OCI-LY7 (cell line): ENCODE measurements at regions not wholly inside any gene's neighbourhood (a gene's known extent, or its start where the extent isn't known, plus 50 kb on each side); places are given as distances from the start of the nearest gene placed in this dataset.
"Not testable (repeated sequence)": the region's sequence is repeated elsewhere in the genome, so short reads cannot be mapped to it uniquely, and the experiment has no call there.

Experiments used
- BruUV-seq: library from RNA; stranded (reverse); fragments of 400-500 nt; replicated peaks from 2 replicates; lab custom pipeline; 2021; lab: Mats Ljungman, UMichigan
- CTCF ChIA-PET: fragments of 300-600 bp; sonication (Branson Sonifier 250); formaldehyde crosslinking; loops from one replicate; lab custom pipeline; 2022; ENCODE audit warnings: antibody characterized with exemption; ENCODE audit not compliant: unreplicated experiment; lab: Charles Lee
- POLR2A ChIA-PET: fragments of 300-600 bp; sonication (Branson Sonifier 250); formaldehyde crosslinking; loops from one replicate; lab custom pipeline; 2022; ENCODE audit warnings: antibody characterized with exemption; lab: Charles Lee
- DNase-seq: peaks from one replicate; pipeline ENCODE4 v3.0.0-alpha.2; 2015; ENCODE audit warnings: low spot score
- H2AFZ ChIP-seq: fragments of 200-600 bp; sonication (generic), shearing (Covaris generic); 2 replicates; pipeline ENCODE4 v1.6.1; 2014; ENCODE audit warnings: mild to moderate bottlenecking, antibody characterized with exemption, low read length, moderate library complexity
- H3K27ac ChIP-seq: fragments of 200-600 bp; sonication (generic); 2 replicates; pipeline ENCODE4 v1.5.1; 2014; ENCODE audit warnings: mixed run types, low read depth, mild to moderate bottlenecking, moderate library complexity, low read length, inconsistent platforms; ENCODE audit not compliant: poor library complexity, severe bottlenecking
- H3K36me3 ChIP-seq: fragments of 200-600 bp; sonication (generic); 2 replicates; pipeline ENCODE4 v1.6.1; 2014; ENCODE audit warnings: mild to moderate bottlenecking, antibody characterized with exemption, low read length, moderate library complexity, mixed read lengths; ENCODE audit not compliant: insufficient read depth
- H3K4me1 ChIP-seq: fragments of 200-600 bp; sonication (generic); 2 replicates; pipeline ENCODE4 v1.5.1; 2014; ENCODE audit warnings: mild to moderate bottlenecking, low read length; ENCODE audit not compliant: insufficient read depth, poor library complexity, severe bottlenecking
- H3K4me2 ChIP-seq: fragments of 200-600 bp; sonication (generic); 2 replicates; pipeline ENCODE4 v1.6.1; 2014; ENCODE audit warnings: mild to moderate bottlenecking, low read length
- H3K4me3 ChIP-seq: fragments of 200-600 bp; sonication (generic); 2 replicates; pipeline ENCODE4 v1.5.1; 2014; ENCODE audit warnings: mild to moderate bottlenecking, low read depth, low read length; ENCODE audit not compliant: poor library complexity, severe bottlenecking
- H3K79me2 ChIP-seq: fragments of 200-600 bp; sonication (generic); 2 replicates; pipeline ENCODE4 v1.6.1; 2016; ENCODE audit warnings: low read depth, mild to moderate bottlenecking, low read length, moderate library complexity, mixed read lengths; ENCODE audit not compliant: insufficient read depth
- H3K9me2 ChIP-seq: fragments of 200-600 bp; sonication (generic); 2 replicates; pipeline ENCODE4 v1.6.1; 2016; ENCODE audit warnings: mild to moderate bottlenecking, low read length, mixed read lengths; ENCODE audit not compliant: insufficient read depth
- H3K9me3 ChIP-seq: fragments of 200-600 bp; sonication (generic); 2 replicates; pipeline ENCODE4 v1.6.1; 2014; ENCODE audit warnings: mild to moderate bottlenecking, mixed run types, low read length, mixed read lengths
- H4K20me1 ChIP-seq: fragments of 200-600 bp; sonication (generic); 2 replicates; pipeline ENCODE4 v1.6.1; 2014; ENCODE audit warnings: mild to moderate bottlenecking, antibody characterized with exemption, low read length, moderate library complexity, mixed read lengths; ENCODE audit not compliant: insufficient read depth
- CTCF ChIP-seq: fragments of 200-600 bp; sonication (generic); conservative IDR thresholded peaks from 2 replicates; pipeline ENCODE4 v1.5.1; 2014; ENCODE audit warnings: mild to moderate bottlenecking, antibody characterized with exemption, low read length, moderate library complexity, mixed read lengths
- EZH2phosphoT487 ChIP-seq: fragments of 200-600 bp; sonication (generic); IDR thresholded peaks from 2 replicates; pipeline ENCODE4 v1.6.1; 2018; ENCODE audit warnings: low read depth, borderline replicate concordance, mild to moderate bottlenecking, mixed run types, antibody characterized with exemption, low read length, moderate library complexity, mixed read lengths
- intact Hi-C: fragments of 100-400 bp; cut with micrococcal nuclease; formaldehyde crosslinking; loops from one replicate; pipeline ENCODE4 v1.10.0; 2022; ENCODE audit not compliant: unreplicated experiment

GRCh38 chr6:51004380-51004779 lies 185.7 kb downstream of the TFAP2B start:
- H3K27ac ChIP-seq, result no peak overlapping the region
- no peak for DNase-seq
- TF ChIP-seq EZH2phosphoT487, result no peak
- TF ChIP-seq CTCF, result no peak
- no peaks in the 10 kb centered on the region for H3K36me3 ChIP-seq
- H3K4me2 ChIP-seq, result no peak overlapping the region
- H3K4me3 ChIP-seq, result no peak overlapping the region
- no peak overlapping the region for H2AFZ ChIP-seq
- BruUV-seq, result no TSS peak
- POLR2A ChIA-PET, result interaction anchor here (1.4 kb wide), 1 partner anchor 9 kb away, joined by 4 read pairs; no protein-coding TSS in a partner anchor
- no peaks in the 10 kb centered on the region for H3K79me2 ChIP-seq
- H3K9me2 ChIP-seq, result no peaks in the 10 kb centered on the region
- no peaks in the 10 kb centered on the region for H3K4me1 ChIP-seq
- intact Hi-C loops, result no loop called here
- no peaks in the 10 kb centered on the region for H3K9me3 ChIP-seq
- no peaks in the 10 kb centered on the region for H4K20me1 ChIP-seq
- CTCF ChIA-PET, result no interaction called here

GRCh38 chr6:51005779-51006178 lies 187.1 kb downstream of the TFAP2B start:
- no peak overlapping the region for H3K4me3 ChIP-seq
- intact Hi-C loops, result no loop called here
- H3K9me3 ChIP-seq, result no peaks in the 10 kb centered on the region
- no TSS peak for BruUV-seq
- no peak overlapping the region for H2AFZ ChIP-seq
- no peaks in the 10 kb centered on the region for H3K36me3 ChIP-seq
- H3K27ac ChIP-seq, result no peak overlapping the region
- POLR2A ChIA-PET, result interaction anchor here (0.7 to 1.3 kb wide), 2 partner anchors 16 kb away, joined by 3 read pairs; no protein-coding TSS in a partner anchor
- H3K9me2 ChIP-seq, result no peaks in the 10 kb centered on the region
- H4K20me1 ChIP-seq, result no peaks in the 10 kb centered on the region
- H3K4me2 ChIP-seq, result no peak overlapping the region
- H3K79me2 ChIP-seq, result no peaks in the 10 kb centered on the region
- H3K4me1 ChIP-seq, result no peaks in the 10 kb centered on the region
- CTCF ChIA-PET, result no interaction called here
- DNase-seq, result no peak
- TF ChIP-seq EZH2phosphoT487, result no peak
- TF ChIP-seq CTCF, result no peak

- no peaks in the 10 kb centered on the region for H3K79me2 ChIP-seq
- CTCF ChIA-PET, result no interaction called here
- H2AFZ ChIP-seq, result no peak overlapping the region
- no peaks in the 10 kb centered on the region for H4K20me1 ChIP-seq
- no peaks in the 10 kb centered on the region for H3K36me3 ChIP-seq
- H3K4me2 ChIP-seq, result no peak overlapping the region
- no TSS peak for BruUV-seq
- POLR2A ChIA-PET, result no interaction called here
- no peak overlapping the region for H3K4me3 ChIP-seq
- intact Hi-C loops, result no loop called here
- TF ChIP-seq EZH2phosphoT487 (no peak), CTCF (no peak)
- no peak for DNase-seq
- no peak overlapping the region for H3K27ac ChIP-seq
- H3K4me1 ChIP-seq, result no peaks in the 10 kb centered on the region
- no peaks in the 10 kb centered on the region for H3K9me2 ChIP-seq
- H3K9me3 ChIP-seq, result no peaks in the 10 kb centered on the region
Measured at GRCh38 chr6:51007237-51007636, 188.6 kb downstream of the TFAP2B start.

GRCh38 chr6:51008693-51009092 lies 190.0 kb downstream of the TFAP2B start:
- H3K4me1 ChIP-seq, H3K4me3 ChIP-seq, H3K9me3 ChIP-seq, H3K79me2 ChIP-seq, intact Hi-C loops, POLR2A ChIA-PET, DNase-seq, H3K36me3 ChIP-seq, BruUV-seq, H3K4me2 ChIP-seq, H3K27ac ChIP-seq, H4K20me1 ChIP-seq, H2AFZ ChIP-seq, H3K9me2 ChIP-seq, CTCF ChIA-PET: not testable (repeated sequence)
